ENCODE measurements at regions not wholly inside any gene's neighbourhood (a gene's known extent, or its start where the extent isn't known, plus 50 kb on each side); places are given as distances from the start of the nearest gene placed in this dataset.

GRCh38 chr3:170719300-170719699 lies 133.4 kb upstream of the SLC7A14 start:
- no peak overlapping the region for H3K27ac Mint-ChIP-seq
- no peaks in the 10 kb centered on the region for H3K4me1 Mint-ChIP-seq (ENCODE audit: low read depth)
- no peak overlapping the region for H3K4me3 Mint-ChIP-seq
- peaks cover 18% of the 10 kb centered on the region for H3K27me3 Mint-ChIP-seq (ENCODE audit: low read depth)
- no peaks in the 10 kb centered on the region for H3K36me3 Mint-ChIP-seq (ENCODE audit: low read depth)
- H3K9me3 Mint-ChIP-seq, result peaks cover 1% of the 10 kb centered on the region
- intact Hi-C loops (cut with micrococcal nuclease), result no loop called here
- DNase-seq, result no peak
- CTCF ChIA-PET, result no interaction called here

- CTCF ChIA-PET, result no interaction called here
- H3K27me3 Mint-ChIP-seq (ENCODE audit: low read depth), result peaks cover 18% of the 10 kb centered on the region
These were observed 133.0 kb upstream of the SLC7A14 start for GRCh38 chr3:170718848-170719247.

GRCh38 chr3:170717410-170718402 lies 131.8 kb upstream of the SLC7A14 start:
- Mint-ChIP-seq H3K4me1 (ENCODE audit: low read depth) (no peaks in the 10 kb centered on the region), H3K27me3 (ENCODE audit: low read depth) (peaks cover 21% of the 10 kb centered on the region), H3K27ac (no peak overlapping the region), H3K36me3 (ENCODE audit: low read depth) (no peaks in the 10 kb centered on the region), H3K4me3 (no peak overlapping the region), H3K9me3 (peaks cover 1% of the 10 kb centered on the region)
- CTCF ChIA-PET, result no interaction called here
- no peak for DNase-seq
- intact Hi-C loops (cut with micrococcal nuclease), result no loop called here

More at GRCh38 chr3:170718848-170719247, 133.0 kb upstream of the SLC7A14 start:
- H3K27ac Mint-ChIP-seq, result no peak overlapping the region
- intact Hi-C loops (cut with micrococcal nuclease), result no loop called here
- no peaks in the 10 kb centered on the region for H3K36me3 Mint-ChIP-seq (ENCODE audit: low read depth)
- H3K9me3 Mint-ChIP-seq, result peaks cover 1% of the 10 kb centered on the region
- no peaks in the 10 kb centered on the region for H3K4me1 Mint-ChIP-seq (ENCODE audit: low read depth)
- no peak overlapping the region for H3K4me3 Mint-ChIP-seq
- no peak for DNase-seq

GRCh38 chr3:170716172-170716805 lies 130.4 kb upstream of the SLC7A14 start:
- DNase-seq, result no peak
- Mint-ChIP-seq H3K4me3 (no peak overlapping the region), H3K9me3 (peaks cover 1% of the 10 kb centered on the region), H3K36me3 (ENCODE audit: low read depth) (no peaks in the 10 kb centered on the region), H3K4me1 (ENCODE audit: low read depth) (no peaks in the 10 kb centered on the region), H3K27me3 (ENCODE audit: low read depth) (peaks cover 25% of the 10 kb centered on the region), H3K27ac (no peak overlapping the region)
- intact Hi-C loops (cut with micrococcal nuclease), result no loop called here
- CTCF ChIA-PET, result no interaction called here

GRCh38 chr3:170714562-170715535 lies 129.0 kb upstream of the SLC7A14 start:
- CTCF ChIA-PET, result no interaction called here
- H3K9me3 Mint-ChIP-seq, result peaks cover 2% of the 10 kb centered on the region
- H3K27me3 Mint-ChIP-seq (ENCODE audit: low read depth), result peaks cover 26% of the 10 kb centered on the region
- no peak overlapping the region for H3K27ac Mint-ChIP-seq
- intact Hi-C loops (cut with micrococcal nuclease), result no loop called here
- H3K36me3 Mint-ChIP-seq (ENCODE audit: low read depth), result no peaks in the 10 kb centered on the region
- H3K4me1 Mint-ChIP-seq (ENCODE audit: low read depth), result no peaks in the 10 kb centered on the region
- H3K4me3 Mint-ChIP-seq, result no peak overlapping the region
- no peak for DNase-seq

- Mint-ChIP-seq H3K9me3 (peaks cover 8% of the 10 kb centered on the region), H3K36me3 (ENCODE audit: low read depth) (no peaks in the 10 kb centered on the region), H3K4me1 (ENCODE audit: low read depth) (no peaks in the 10 kb centered on the region), H3K27me3 (ENCODE audit: low read depth) (peaks cover 28% of the 10 kb centered on the region), H3K4me3 (no peak overlapping the region), H3K27ac (no peak overlapping the region)
- CTCF ChIA-PET, result interaction anchor here (0.6 to 1.2 kb wide), 2 partner anchors 17 to 101 kb away, joined by 3 to 4 read pairs; no protein-coding TSS in a partner anchor
- intact Hi-C loops (cut with micrococcal nuclease), result no loop called here
- no peak for DNase-seq
These were observed 128.2 kb upstream of the SLC7A14 start for GRCh38 chr3:170714122-170714521.

GRCh38 chr3:170713653-170714052 lies 127.8 kb upstream of the SLC7A14 start:
- CTCF ChIA-PET, result interaction anchor here (0.6 to 1.2 kb wide), 2 partner anchors 17 to 101 kb away, joined by 3 to 4 read pairs; no protein-coding TSS in a partner anchor

GRCh38 chr3:170712798-170713197 lies 126.9 kb upstream of the SLC7A14 start:
- H3K27me3 Mint-ChIP-seq (ENCODE audit: low read depth), result peaks cover 28% of the 10 kb centered on the region
- CTCF ChIA-PET, result interaction anchor here (1.2 kb wide), 1 partner anchor 102 kb away, joined by 3 read pairs; no protein-coding TSS in a partner anchor

More at GRCh38 chr3:170713653-170714052, 127.8 kb upstream of the SLC7A14 start:
- Mint-ChIP-seq H3K27ac (no peak overlapping the region), H3K4me1 (ENCODE audit: low read depth) (no peaks in the 10 kb centered on the region), H3K4me3 (no peak overlapping the region), H3K9me3 (peaks cover 8% of the 10 kb centered on the region), H3K36me3 (ENCODE audit: low read depth) (no peaks in the 10 kb centered on the region), H3K27me3 (ENCODE audit: low read depth) (peaks cover 28% of the 10 kb centered on the region)
- no peak for DNase-seq
- intact Hi-C loops (cut with micrococcal nuclease), result no loop called here

GRCh38 chr3:170712336-170712735 lies 126.5 kb upstream of the SLC7A14 start:
- CTCF ChIA-PET, result no interaction called here
- H3K9me3 Mint-ChIP-seq, result peaks cover 8% of the 10 kb centered on the region
- H3K27ac Mint-ChIP-seq, result no peak overlapping the region
- no peaks in the 10 kb centered on the region for H3K4me1 Mint-ChIP-seq (ENCODE audit: low read depth)
- no peaks in the 10 kb centered on the region for H3K36me3 Mint-ChIP-seq (ENCODE audit: low read depth)
- no peak for DNase-seq
- H3K4me3 Mint-ChIP-seq, result no peak overlapping the region
- intact Hi-C loops (cut with micrococcal nuclease), result no loop called here
- H3K27me3 Mint-ChIP-seq (ENCODE audit: low read depth), result peaks cover 31% of the 10 kb centered on the region

More at GRCh38 chr3:170712798-170713197, 126.9 kb upstream of the SLC7A14 start:
- intact Hi-C loops (cut with micrococcal nuclease), result no loop called here
- Mint-ChIP-seq H3K27ac (no peak overlapping the region), H3K36me3 (ENCODE audit: low read depth) (no peaks in the 10 kb centered on the region), H3K4me3 (no peak overlapping the region), H3K4me1 (ENCODE audit: low read depth) (no peaks in the 10 kb centered on the region), H3K9me3 (peaks cover 8% of the 10 kb centered on the region)
- no peak for DNase-seq

- Mint-ChIP-seq H3K36me3 (ENCODE audit: low read depth) (no peaks in the 10 kb centered on the region), H3K27me3 (ENCODE audit: low read depth) (peaks cover 29% of the 10 kb centered on the region), H3K4me3 (no peak overlapping the region), H3K4me1 (ENCODE audit: low read depth) (no peaks in the 10 kb centered on the region), H3K27ac (no peak overlapping the region), H3K9me3 (peaks cover 8% of the 10 kb centered on the region)
- intact Hi-C loops (cut with micrococcal nuclease), result no loop called here
- DNase-seq, result no peak
- CTCF ChIA-PET, result no interaction called here
These were observed 125.9 kb upstream of the SLC7A14 start for GRCh38 chr3:170711786-170712185.

- H3K4me1 Mint-ChIP-seq (ENCODE audit: low read depth), result no peaks in the 10 kb centered on the region
- H3K9me3 Mint-ChIP-seq, result peaks cover 8% of the 10 kb centered on the region
- DNase-seq, result no peak
- H3K4me3 Mint-ChIP-seq, result no peak overlapping the region
- intact Hi-C loops (cut with micrococcal nuclease), result no loop called here
- no peaks in the 10 kb centered on the region for H3K36me3 Mint-ChIP-seq (ENCODE audit: low read depth)
- peaks cover 19% of the 10 kb centered on the region for H3K27me3 Mint-ChIP-seq (ENCODE audit: low read depth)
- CTCF ChIA-PET, result no interaction called here
- no peak overlapping the region for H3K27ac Mint-ChIP-seq
These were observed 123.2 kb upstream of the SLC7A14 start for GRCh38 chr3:170709046-170709445.

GRCh38 chr3:170707899-170708298 lies 122.0 kb upstream of the SLC7A14 start:
- Mint-ChIP-seq H3K4me3 (no peak overlapping the region), H3K4me1 (ENCODE audit: low read depth) (no peaks in the 10 kb centered on the region), H3K9me3 (peaks cover 8% of the 10 kb centered on the region), H3K36me3 (ENCODE audit: low read depth) (no peaks in the 10 kb centered on the region), H3K27me3 (ENCODE audit: low read depth) (peaks cover 16% of the 10 kb centered on the region), H3K27ac (no peak overlapping the region)
- CTCF ChIA-PET, result interaction anchor here (0.5 kb wide), 1 partner anchor 269 kb away, joined by 3 read pairs; no protein-coding TSS in a partner anchor
- DNase-seq, result no peak
- intact Hi-C loops (cut with micrococcal nuclease), result no loop called here

Data from activated naive CD4-positive, alpha-beta T cell treated with anti-CD3 and anti-CD28 coated beads for 36 hours (primary cell).